RWPE2 (cell line): ENCODE measurements at regions not wholly inside any gene's neighbourhood (a gene's known extent, or its start where the extent isn't known, plus 50 kb on each side); places are given as distances from the start of the nearest gene placed in this dataset.

Experiments used
- ATAC-seq: fragments of 200-7000 bp; cut with Tn5 transposase; 3 replicates; pipeline ENCODE4 v1.9.1; 2021; ENCODE audit warnings: low read depth
- DNase-seq: peaks from one replicate; pipeline ENCODE4 v3.0.0-alpha.2; 2020; ENCODE audit warnings: low spot score
- H3K27ac ChIP-seq: fragments of 450-650 bp; 2 replicates; pipeline ENCODE4 v1.5.1; 2017; ENCODE audit warnings: mild to moderate bottlenecking; ENCODE audit not compliant: poor library complexity, severe bottlenecking
- H3K27me3 ChIP-seq: fragments of 250-450 bp; sonication (Bioruptor Pico); 2 replicates; pipeline ENCODE4 v1.5.1; 2021; ENCODE audit warnings: mild to moderate bottlenecking, moderate library complexity; ENCODE audit not compliant: insufficient read depth, poor library complexity, severe bottlenecking
- H3K36me3 ChIP-seq: fragments of 250-450 bp; sonication (Bioruptor Pico); 2 replicates; pipeline ENCODE4 v1.5.1; 2020; ENCODE audit warnings: low read depth, mild to moderate bottlenecking, moderate library complexity
- H3K4me1 ChIP-seq: fragments of 250-450 bp; sonication (Bioruptor Pico); 2 replicates; pipeline ENCODE4 v1.5.1; 2021; ENCODE audit warnings: mild to moderate bottlenecking, moderate library complexity; ENCODE audit not compliant: insufficient read depth, poor library complexity, severe bottlenecking
- H3K4me3 ChIP-seq: fragments of 250-450 bp; sonication (Bioruptor Pico); 2 replicates; pipeline ENCODE4 v1.5.1; 2021; ENCODE audit warnings: mild to moderate bottlenecking, moderate library complexity; ENCODE audit not compliant: severe bottlenecking
- H3K9me3 ChIP-seq: fragments of 250-450 bp; sonication (Bioruptor Pico); 2 replicates; pipeline ENCODE4 v1.5.1; 2021; ENCODE audit warnings: mild to moderate bottlenecking, moderate library complexity; ENCODE audit not compliant: severe bottlenecking
- CTCF ChIP-seq: fragments of 450-650 bp; IDR thresholded peaks from one replicate; pipeline ENCODE4 v1.5.1; 2017; ENCODE audit warnings: mild to moderate bottlenecking, moderate library complexity; ENCODE audit not compliant: poor library complexity, severe bottlenecking

GRCh38 chr6:148682252-148682651 lies 64.6 kb upstream of the UST start:
- ATAC-seq (no peak), DNase-seq (no peak)
- no peak overlapping the region for H3K4me3 ChIP-seq
- TF ChIP-seq CTCF: no peak
- no peaks in the 10 kb centered on the region for H3K4me1 ChIP-seq
- no peaks in the 10 kb centered on the region for H3K9me3 ChIP-seq
- no peaks in the 10 kb centered on the region for H3K27me3 ChIP-seq
- H3K27ac ChIP-seq: no peak overlapping the region
- no peaks in the 10 kb centered on the region for H3K36me3 ChIP-seq

- Histone ChIP-seq H3K27me3 (no peaks in the 10 kb centered on the region), H3K27ac (no peak overlapping the region), H3K4me3 (no peak overlapping the region), H3K4me1 (no peaks in the 10 kb centered on the region), H3K9me3 (no peaks in the 10 kb centered on the region), H3K36me3 (no peaks in the 10 kb centered on the region)
- no peak for ATAC-seq
- no peak for DNase-seq
- no peak for TF ChIP-seq CTCF
Measured at GRCh38 chr6:148682990-148683389, 63.8 kb upstream of the UST start.

- no peak for ATAC-seq
- H3K4me1 ChIP-seq: no peaks in the 10 kb centered on the region
- H3K9me3 ChIP-seq: no peaks in the 10 kb centered on the region
- H3K36me3 ChIP-seq: no peaks in the 10 kb centered on the region
- no peak overlapping the region for H3K4me3 ChIP-seq
- DNase-seq: no peak
- no peaks in the 10 kb centered on the region for H3K27me3 ChIP-seq
- TF ChIP-seq CTCF: no peak
- H3K27ac ChIP-seq: no peak overlapping the region
Measured at GRCh38 chr6:148689168-148689567, 57.7 kb upstream of the UST start.

GRCh38 chr6:148693882-148694484 lies 52.8 kb upstream of the UST start:
- DNase-seq: no peak

More at GRCh38 chr6:148693882-148694484, 52.8 kb upstream of the UST start:
- Histone ChIP-seq H3K9me3 (no peaks in the 10 kb centered on the region), H3K27me3 (no peaks in the 10 kb centered on the region), H3K4me3 (no peak overlapping the region), H3K36me3 (no peaks in the 10 kb centered on the region), H3K27ac (no peak overlapping the region), H3K4me1 (no peaks in the 10 kb centered on the region)
- 0 out of 3 replicates have a peak, but pooled peaks have one; percentile 44 for ATAC-seq
- TF ChIP-seq CTCF: no peak
